ENCODE measurements at regions not wholly inside any gene's neighbourhood (a gene's known extent, or its start where the extent isn't known, plus 50 kb on each side); places are given as distances from the start of the nearest gene placed in this dataset.

DNA sequence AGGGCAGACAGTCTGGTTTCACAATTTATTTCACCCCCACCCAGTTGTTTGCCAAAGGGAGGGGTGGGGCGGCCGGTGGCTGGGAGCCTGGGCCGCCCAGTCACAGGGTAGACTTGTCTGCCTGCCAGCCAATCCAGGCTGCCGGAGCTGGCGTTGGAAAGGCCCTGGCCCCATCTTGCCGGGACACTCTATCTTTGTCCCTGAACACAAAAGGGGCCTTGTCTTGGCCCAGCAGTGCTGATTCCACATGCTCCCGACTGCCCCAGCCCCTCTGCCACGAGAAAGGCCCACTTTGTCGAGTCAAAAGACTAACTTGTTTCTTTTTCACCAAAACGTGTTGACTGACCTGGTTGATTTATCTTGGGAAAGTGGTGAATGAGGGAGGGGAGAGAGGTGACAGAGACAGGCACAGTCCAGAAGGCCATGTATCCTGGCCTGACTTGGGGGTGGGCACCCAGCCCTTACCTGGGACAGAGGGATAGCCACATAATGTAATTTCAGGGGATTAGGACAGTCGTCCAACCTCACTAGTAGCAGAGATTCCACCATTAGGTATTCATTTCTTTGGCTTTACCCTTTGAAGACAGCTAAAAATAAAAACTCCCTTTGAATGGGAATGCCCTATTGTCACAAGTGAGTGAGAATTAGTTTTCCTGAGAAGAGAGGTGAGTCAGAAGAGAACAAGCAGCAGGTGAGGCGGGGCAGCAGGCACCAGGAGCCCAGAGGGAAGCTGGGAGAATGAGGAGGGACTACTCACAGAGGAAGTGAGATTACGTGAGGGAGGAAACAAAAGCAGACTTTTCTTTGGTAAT lies 67.0 kb upstream of the SIRPA start (continued):
- TF ChIP-seq ZNF746 (CRISPR knock-in tag; IDR thresholded peaks at IDR 0.05): peak; percentile 15; the same call in 1 of the 2 replicates
- TF ChIP-seq ZNF543 (CRISPR knock-in tag; IDR thresholded peaks at IDR 0.05): peak; percentile 62; the same call in 1 of the 2 replicates
- TF ChIP-seq, protein P1, sequence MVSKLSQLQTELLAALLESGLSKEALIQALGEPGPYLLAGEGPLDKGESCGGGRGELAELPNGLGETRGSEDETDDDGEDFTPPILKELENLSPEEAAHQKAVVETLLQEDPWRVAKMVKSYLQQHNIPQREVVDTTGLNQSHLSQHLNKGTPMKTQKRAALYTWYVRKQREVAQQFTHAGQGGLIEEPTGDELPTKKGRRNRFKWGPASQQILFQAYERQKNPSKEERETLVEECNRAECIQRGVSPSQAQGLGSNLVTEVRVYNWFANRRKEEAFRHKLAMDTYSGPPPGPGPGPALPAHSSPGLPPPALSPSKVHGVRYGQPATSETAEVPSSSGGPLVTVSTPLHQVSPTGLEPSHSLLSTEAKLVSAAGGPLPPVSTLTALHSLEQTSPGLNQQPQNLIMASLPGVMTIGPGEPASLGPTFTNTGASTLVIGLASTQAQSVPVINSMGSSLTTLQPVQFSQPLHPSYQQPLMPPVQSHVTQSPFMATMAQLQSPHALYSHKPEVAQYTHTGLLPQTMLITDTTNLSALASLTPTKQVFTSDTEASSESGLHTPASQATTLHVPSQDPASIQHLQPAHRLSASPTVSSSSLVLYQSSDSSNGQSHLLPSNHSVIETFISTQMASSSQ (IDR thresholded peaks at IDR 0.05; ENCODE audit: low read depth): no peak
- TF ChIP-seq, protein P1 (CRISPR knock-in tag; IDR thresholded peaks at IDR 0.05; ENCODE audit: borderline replicate concordance): peak; percentile 80; the same call in 1 of the 2 replicates
- TF ChIP-seq AKAP8 (CRISPR knock-in tag; IDR thresholded peaks at IDR 0.05): no peak
- no peak for TF ChIP-seq JUN (CRISPR knock-in tag; IDR thresholded peaks at IDR 0.05)
- peak; percentile 38; the same call in 1 of the 2 replicates for TF ChIP-seq ZNF598 (CRISPR knock-in tag; IDR thresholded peaks at IDR 0.05; ENCODE audit: borderline replicate concordance)
- no peak for TF ChIP-seq RBM22 (optimal IDR thresholded peaks at IDR 0.05; ENCODE audit: low read length)
- TF ChIP-seq, protein P2, sequence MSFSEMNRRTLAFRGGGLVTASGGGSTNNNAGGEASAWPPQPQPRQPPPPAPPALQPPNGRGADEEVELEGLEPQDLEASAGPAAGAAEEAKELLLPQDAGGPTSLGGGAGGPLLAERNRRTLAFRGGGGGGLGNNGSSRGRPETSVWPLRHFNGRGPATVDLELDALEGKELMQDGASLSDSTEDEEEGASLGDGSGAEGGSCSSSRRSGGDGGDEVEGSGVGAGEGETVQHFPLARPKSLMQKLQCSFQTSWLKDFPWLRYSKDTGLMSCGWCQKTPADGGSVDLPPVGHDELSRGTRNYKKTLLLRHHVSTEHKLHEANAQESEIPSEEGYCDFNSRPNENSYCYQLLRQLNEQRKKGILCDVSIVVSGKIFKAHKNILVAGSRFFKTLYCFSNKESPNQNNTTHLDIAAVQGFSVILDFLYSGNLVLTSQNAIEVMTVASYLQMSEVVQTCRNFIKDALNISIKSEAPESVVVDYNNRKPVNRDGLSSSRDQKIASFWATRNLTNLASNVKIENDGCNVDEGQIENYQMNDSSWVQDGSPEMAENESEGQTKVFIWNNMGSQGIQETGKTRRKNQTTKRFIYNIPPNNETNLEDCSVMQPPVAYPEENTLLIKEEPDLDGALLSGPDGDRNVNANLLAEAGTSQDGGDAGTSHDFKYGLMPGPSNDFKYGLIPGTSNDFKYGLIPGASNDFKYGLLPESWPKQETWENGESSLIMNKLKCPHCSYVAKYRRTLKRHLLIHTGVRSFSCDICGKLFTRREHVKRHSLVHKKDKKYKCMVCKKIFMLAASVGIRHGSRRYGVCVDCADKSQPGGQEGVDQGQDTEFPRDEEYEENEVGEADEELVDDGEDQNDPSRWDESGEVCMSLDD (CRISPR knock-in tag; IDR thresholded peaks at IDR 0.05; ENCODE audit: borderline replicate concordance): no peak
- no peak for TF ChIP-seq ZNF441 (CRISPR knock-in tag; IDR thresholded peaks at IDR 0.05; ENCODE audit: borderline replicate concordance)
- TF ChIP-seq GFI1 (CRISPR knock-in tag; IDR thresholded peaks at IDR 0.05; ENCODE audit: borderline replicate concordance): peak; percentile 74; the same call in 1 of the 2 replicates
- TF ChIP-seq ZSCAN20 (CRISPR knock-in tag; IDR thresholded peaks at IDR 0.05; ENCODE audit: borderline replicate concordance): no peak
- no peak for TF ChIP-seq ZNF577 (CRISPR knock-in tag; IDR thresholded peaks at IDR 0.05; ENCODE audit: borderline replicate concordance, low read depth)
- no peak for TF ChIP-seq SMAD9 (CRISPR knock-in tag; IDR thresholded peaks at IDR 0.05)
- no peak; the same call in 1 of the 2 replicates for TF ChIP-seq ZNF629 (CRISPR knock-in tag; conservative IDR thresholded peaks at IDR 0.05)
- TF ChIP-seq ZNF790 (CRISPR knock-in tag; IDR thresholded peaks at IDR 0.05; ENCODE audit: borderline replicate concordance): no peak
- TF ChIP-seq ELF4 (CRISPR knock-in tag; IDR thresholded peaks at IDR 0.05; ENCODE audit: borderline replicate concordance): 0 out of 2 replicates have a peak, but pooled peaks have one; percentile 59
- peak; percentile 34; the same call in 1 of the 2 replicates for TF ChIP-seq RFX5 (IDR thresholded peaks at IDR 0.05; ENCODE audit: low read depth, low read length)
- no peak for TF ChIP-seq RBAK (CRISPR knock-in tag; IDR thresholded peaks at IDR 0.05)
- TF ChIP-seq, protein P3, sequence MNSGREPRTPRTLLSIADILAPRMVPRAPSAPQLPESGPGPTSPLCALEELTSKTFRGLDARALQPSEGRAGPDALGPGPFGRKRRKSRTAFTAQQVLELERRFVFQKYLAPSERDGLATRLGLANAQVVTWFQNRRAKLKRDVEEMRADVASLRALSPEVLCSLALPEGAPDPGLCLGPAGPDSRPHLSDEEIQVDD (CRISPR knock-in tag; IDR thresholded peaks at IDR 0.05; ENCODE audit: borderline replicate concordance): no peak
- TF ChIP-seq ZNF891 (CRISPR knock-in tag; IDR thresholded peaks at IDR 0.05): no peak
- no peak for TF ChIP-seq ZNF329 (CRISPR knock-in tag; IDR thresholded peaks at IDR 0.05; ENCODE audit: low read depth)
- TF ChIP-seq ERF (CRISPR knock-in tag; IDR thresholded peaks at IDR 0.05): peak; percentile 72
- TF ChIP-seq ISX (CRISPR knock-in tag; conservative IDR thresholded peaks at IDR 0.05): no peak

Measured in HepG2 (cell line).